DND-41 (cell line): ENCODE measurements at regions not wholly inside any gene's neighbourhood (a gene's known extent, or its start where the extent isn't known, plus 50 kb on each side); places are given as distances from the start of the nearest gene placed in this dataset.

Source experiments
- EZH2 ChIP-seq: IDR thresholded peaks from 3 replicates; pipeline ENCODE4 v1.6.1; 2012; ENCODE audit warnings: borderline replicate concordance, low read depth, mild to moderate bottlenecking, moderate library complexity, low read length, inconsistent platforms; ENCODE audit not compliant: severe bottlenecking
- TF ChIP-seq, protein P1 (sequence below): IDR thresholded peaks from 2 replicates; pipeline ENCODE4 v1.5.1; 2012; ENCODE audit warnings: borderline replicate concordance, low read length, moderate library complexity, mild to moderate bottlenecking; ENCODE audit not compliant: poor library complexity, severe bottlenecking; ENCODE audit errors: extremely low read depth

GRCh38 chr2:64342195-64343099, 111.5 kb upstream of the LGALSL start:
- TF ChIP-seq, protein P1, sequence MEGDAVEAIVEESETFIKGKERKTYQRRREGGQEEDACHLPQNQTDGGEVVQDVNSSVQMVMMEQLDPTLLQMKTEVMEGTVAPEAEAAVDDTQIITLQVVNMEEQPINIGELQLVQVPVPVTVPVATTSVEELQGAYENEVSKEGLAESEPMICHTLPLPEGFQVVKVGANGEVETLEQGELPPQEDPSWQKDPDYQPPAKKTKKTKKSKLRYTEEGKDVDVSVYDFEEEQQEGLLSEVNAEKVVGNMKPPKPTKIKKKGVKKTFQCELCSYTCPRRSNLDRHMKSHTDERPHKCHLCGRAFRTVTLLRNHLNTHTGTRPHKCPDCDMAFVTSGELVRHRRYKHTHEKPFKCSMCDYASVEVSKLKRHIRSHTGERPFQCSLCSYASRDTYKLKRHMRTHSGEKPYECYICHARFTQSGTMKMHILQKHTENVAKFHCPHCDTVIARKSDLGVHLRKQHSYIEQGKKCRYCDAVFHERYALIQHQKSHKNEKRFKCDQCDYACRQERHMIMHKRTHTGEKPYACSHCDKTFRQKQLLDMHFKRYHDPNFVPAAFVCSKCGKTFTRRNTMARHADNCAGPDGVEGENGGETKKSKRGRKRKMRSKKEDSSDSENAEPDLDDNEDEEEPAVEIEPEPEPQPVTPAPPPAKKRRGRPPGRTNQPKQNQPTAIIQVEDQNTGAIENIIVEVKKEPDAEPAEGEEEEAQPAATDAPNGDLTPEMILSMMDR: no peak
- no peak for TF ChIP-seq EZH2
